Nucleus accumbens (tissue), 56 donors: ENCODE measurements at regions not wholly inside any gene's neighbourhood (a gene's known extent, or its start where the extent isn't known, plus 50 kb on each side); places are given as distances from the start of the nearest gene placed in this dataset.
A peak's percentile ranks its signal among the peaks of the same experiment; 100 is the strongest.

ENCODE experiments used
- DNase-seq, 56 donors: peaks; one replicate each; lab custom pipeline; 2025; lab: John Stamatoyannopoulos, UW

- no peak for DNase-seq
These were observed 253.8 kb upstream of the MMADHC start for GRCh38 chr2:149841396-149841795.

- DNase-seq, result no peak
These were observed 244.7 kb upstream of the MMADHC start for GRCh38 chr2:149832324-149832723.

GRCh38 chr2:149828520-149829210, 241.1 kb upstream of the MMADHC start:
- no peak for DNase-seq

- no peak for DNase-seq
These were observed 240.1 kb upstream of the MMADHC start for GRCh38 chr2:149827585-149828126.

GRCh38 chr2:149826471-149827125, 239.0 kb upstream of the MMADHC start:
- no peak for DNase-seq

- no peak for DNase-seq
These were observed 237.9 kb upstream of the MMADHC start for GRCh38 chr2:149825473-149825872.

- no peak for DNase-seq
These were observed 236.6 kb upstream of the MMADHC start for GRCh38 chr2:149824136-149824535.

GRCh38 chr2:149819356-149819957, 231.9 kb upstream of the MMADHC start:
- no peak for DNase-seq

- DNase-seq, result no peak
These were observed 229.4 kb upstream of the MMADHC start for GRCh38 chr2:149816756-149817551.

- DNase-seq, result no peak
These were observed 228.4 kb upstream of the MMADHC start for GRCh38 chr2:149815941-149816340.

GRCh38 chr2:149814901-149815300, 227.3 kb upstream of the MMADHC start:
- no peak for DNase-seq

- DNase-seq, result no peak
These were observed 226.5 kb upstream of the MMADHC start for GRCh38 chr2:149814049-149814448.

GRCh38 chr2:149808556-149808955, 221.0 kb upstream of the MMADHC start:
- DNase-seq, result no peak

GRCh38 chr2:149806651-149807050, 219.1 kb upstream of the MMADHC start:
- no peak for DNase-seq

- DNase-seq, result no peak
These were observed 213.3 kb upstream of the MMADHC start for GRCh38 chr2:149800624-149801542.

- DNase-seq, result peak in 1 of 56 donors; percentile 1
These were observed 211.6 kb upstream of the MMADHC start for GRCh38 chr2:149799013-149799705.

- no peak for DNase-seq
These were observed 209.5 kb upstream of the MMADHC start for GRCh38 chr2:149797030-149797429.

GRCh38 chr2:149789549-149789948, 202.0 kb upstream of the MMADHC start:
- DNase-seq, result no peak

GRCh38 chr2:149787206-149787605, 199.6 kb upstream of the MMADHC start:
- DNase-seq, result no peak
